ENCODE measurements at regions not wholly inside any gene's neighbourhood (a gene's known extent, or its start where the extent isn't known, plus 50 kb on each side); places are given as distances from the start of the nearest gene placed in this dataset.

DNA sequence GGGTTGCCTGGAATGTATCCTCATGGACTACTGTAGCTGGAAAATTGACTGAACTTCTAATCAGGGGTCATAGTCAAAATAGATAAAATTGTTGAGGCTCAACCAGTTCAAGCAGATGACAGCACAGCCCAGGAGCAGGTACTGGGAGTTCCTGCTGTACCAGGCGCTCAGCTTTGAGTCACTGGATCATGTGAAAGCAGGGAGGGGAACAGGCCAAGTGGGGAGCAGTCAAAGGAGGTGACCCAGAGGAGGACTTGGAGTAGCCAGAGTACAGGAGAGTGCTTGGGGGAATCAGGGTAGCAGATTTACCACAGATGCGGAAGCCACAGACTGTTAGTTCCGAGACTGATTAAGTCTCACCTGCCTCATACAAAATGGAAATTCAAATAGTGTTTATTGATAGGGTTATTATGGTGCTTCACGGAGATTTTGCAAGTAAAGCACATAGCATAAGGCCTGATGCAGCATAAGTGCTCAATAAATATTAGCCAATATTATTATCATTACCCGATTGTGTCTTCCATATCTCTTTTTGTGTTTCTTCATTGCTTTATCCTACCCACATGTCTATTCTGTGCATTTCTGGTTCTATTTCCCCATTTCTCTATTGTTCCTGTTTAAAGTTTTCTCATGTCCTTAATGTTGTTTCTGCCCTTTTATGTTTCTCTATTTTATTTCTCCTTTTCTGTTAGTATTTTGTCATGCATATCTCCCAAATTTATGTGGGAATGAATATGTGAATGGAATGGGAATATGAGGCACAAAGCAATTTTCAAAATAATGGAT lies 369.2 kb upstream of the MCTP2 start:
- no peak for DNase-seq

DNA sequence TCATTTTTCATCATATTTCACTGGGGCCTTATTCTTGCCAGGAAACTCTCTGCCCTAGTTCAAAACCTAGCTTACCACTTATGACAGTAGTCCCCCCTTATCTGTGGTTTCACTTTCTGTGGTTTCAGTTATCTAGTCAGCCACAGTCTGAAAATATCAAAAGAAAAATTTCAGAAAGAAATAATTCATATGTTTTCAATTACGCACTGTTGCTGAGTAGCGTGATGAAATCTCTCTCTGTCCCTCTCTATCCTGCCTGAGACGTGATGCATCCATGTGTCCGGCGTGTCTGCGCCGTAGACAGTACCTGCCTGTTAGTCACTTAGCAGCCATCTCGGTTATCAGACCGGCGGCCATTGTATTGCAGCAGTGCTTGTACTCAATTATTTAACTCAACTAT lies 369.9 kb upstream of the MCTP2 start:
- DNase-seq, result peak; percentile 88

DNA sequence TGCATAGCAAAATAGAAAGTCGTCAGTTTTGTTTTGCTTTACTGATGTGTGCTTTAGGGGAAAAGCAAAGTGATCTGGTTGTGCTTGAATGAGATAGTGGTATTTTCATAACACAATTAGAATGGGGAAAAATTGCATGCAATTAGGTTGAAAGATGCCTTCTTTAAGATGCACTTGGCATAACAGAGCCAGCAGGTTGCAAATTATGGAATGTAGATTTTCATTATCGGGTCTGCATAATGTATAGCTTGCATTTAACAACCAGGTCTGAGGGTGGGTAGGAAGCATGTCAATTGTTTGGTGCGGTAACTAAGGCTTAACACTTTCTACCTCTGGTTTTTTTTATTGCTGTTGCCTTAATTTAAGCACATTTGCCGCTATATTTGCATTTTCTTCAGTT lies 370.7 kb upstream of the MCTP2 start:
- no peak for DNase-seq

- DNase-seq, result no peak
Measured at GRCh38 chr15:93859176-93859575, 372.2 kb upstream of the MCTP2 start.

DNA sequence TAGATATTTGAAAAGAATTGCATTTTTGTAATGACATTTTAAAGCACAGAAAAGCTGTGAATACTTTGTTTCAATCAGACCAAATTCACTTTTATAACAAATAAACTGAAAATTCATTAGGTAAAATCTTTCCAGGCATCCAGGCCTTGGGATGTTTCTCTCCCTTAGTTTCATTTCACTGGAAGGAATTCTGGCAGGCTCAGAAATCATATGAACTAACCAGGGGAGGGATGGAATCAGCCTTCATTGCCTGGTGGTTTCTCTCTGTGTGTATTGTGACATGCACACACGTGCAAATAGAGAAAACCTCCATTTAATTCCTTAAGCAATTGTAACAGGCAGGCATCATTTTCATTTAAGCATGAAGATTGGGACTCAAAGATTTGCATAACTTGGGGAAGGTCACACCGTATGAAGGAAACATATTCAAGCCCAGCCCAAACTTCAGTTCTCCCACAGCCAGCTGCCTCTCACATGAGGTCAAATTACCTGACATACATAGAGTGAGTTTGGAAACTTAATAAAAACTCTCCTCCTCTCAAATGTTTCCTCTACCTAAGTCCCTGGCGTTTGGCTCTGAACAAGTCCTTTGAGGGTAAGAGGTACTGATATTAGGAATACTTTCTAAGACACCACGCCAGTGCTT lies 376.1 kb upstream of the MCTP2 start:
- DNase-seq, result no peak

DNA sequence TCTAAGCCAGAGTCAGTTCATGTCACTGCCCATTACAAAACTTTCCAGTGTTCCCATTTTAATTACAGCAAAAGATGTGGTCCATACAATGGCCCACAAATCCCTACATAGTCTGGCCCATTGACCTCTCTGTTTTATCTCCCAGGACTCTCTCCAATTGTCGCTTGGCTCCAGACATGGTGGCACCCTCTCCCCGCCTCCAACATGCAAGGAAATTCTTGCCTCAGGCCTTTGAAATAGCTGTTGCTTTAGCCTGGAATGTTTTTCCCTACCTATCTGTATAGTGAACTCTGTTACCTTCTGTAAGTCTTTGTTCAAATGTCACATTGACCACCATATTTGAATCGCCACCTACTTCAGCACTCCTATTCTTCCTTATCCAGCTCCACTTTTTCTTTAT lies 377.3 kb upstream of the MCTP2 start:
- no peak for DNase-seq

DNA sequence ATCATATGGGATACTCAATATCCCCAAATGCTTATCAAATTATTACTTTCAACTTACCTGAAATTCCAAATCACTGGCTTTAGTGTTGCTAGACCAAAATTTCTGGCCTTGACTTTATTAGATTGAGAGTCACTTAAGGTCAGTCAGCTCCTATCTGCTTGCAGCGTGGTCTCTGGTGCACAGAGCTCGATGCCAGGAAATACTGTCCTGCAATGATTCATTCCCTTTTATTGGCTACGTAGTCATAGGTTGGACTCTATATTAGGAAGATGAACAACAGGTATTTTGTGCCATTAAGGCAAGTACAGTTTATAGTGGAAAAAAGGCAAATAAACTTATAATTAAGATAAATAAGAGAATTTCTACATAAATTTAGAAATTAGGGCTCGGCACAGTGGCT lies 378.6 kb upstream of the MCTP2 start:
- no peak for DNase-seq

- DNase-seq, result no peak
Measured at GRCh38 chr15:93848490-93848889, 382.9 kb upstream of the MCTP2 start.

DNA sequence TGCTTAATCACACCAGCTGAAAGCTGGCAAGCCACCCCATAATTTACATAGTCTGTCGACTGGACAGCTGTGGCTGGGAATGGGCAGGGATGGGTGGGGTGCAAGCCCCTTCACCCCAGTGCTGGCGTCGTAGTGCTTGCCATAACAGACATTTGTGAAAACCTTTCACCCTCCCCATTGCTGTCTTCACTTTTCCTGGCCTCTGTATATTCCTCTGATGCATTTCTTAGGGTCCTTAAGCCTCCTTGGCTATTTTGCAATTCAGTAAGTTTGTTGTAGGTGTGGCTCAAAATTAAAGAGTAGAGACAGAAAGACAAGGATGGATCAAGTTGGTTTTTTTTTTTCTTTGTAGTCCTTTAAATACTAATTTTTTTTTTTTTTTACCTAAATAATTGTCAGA lies 383.3 kb upstream of the MCTP2 start:
- DNase-seq, result no peak

DNA sequence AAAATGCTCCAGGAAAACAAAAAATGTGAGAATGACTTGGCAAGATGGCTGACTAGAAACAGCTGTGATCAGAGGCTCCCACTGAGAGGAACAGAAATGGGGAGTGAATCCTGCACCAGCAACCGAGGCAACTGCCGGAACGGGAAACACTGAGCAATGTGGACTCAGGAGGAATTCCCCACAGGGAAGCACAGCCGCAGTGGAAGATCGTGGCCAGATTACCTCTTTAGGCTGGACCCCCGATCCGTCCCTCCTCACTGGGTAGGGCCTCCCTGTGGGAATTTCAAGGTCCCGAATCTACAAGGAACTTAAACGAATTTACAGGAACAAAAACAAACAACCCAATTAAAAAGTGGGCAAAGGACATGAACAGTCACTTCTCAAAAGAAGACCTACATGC lies 385.2 kb upstream of the MCTP2 start:
- no peak for DNase-seq

DNA sequence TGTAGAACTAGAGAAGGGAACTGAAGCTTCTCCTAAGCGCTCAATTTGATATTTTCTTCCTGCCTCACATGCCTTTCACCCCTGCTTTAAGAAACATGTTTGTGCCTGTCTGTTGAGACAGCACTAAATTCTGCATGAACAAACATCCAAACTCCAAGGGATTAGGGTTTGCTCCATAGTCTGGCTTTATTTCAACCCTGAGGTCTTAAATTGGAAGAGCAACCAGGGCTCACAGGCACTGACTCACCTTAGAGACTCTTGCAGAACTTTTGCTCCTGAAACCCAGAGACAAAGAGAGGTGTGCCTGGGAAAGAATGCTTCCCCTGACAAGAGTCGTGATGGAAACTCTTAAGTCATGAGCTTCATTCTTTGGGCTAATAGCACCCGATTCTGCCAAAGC lies 393.9 kb upstream of the MCTP2 start:
- peak; percentile 24 for DNase-seq

DNA sequence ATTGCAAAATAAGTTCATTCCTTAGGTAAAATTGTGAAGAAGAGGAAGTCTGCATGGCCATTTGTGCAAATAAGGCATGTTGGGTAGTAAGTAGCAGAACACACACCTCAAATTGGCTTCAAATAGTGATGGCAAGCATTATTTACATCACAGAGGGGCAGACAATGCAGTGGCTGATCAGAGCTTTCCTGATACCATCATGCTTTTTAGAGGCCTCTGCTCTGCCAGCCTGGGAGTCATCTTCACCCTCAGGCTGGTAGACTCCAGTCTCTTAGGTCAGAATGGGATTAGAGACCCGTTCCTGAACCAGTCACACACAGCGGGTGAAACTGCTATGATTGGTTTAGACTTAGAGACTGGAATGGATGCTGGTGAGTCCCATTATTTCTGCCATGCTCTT lies 396.0 kb upstream of the MCTP2 start:
- no peak for DNase-seq

DNA sequence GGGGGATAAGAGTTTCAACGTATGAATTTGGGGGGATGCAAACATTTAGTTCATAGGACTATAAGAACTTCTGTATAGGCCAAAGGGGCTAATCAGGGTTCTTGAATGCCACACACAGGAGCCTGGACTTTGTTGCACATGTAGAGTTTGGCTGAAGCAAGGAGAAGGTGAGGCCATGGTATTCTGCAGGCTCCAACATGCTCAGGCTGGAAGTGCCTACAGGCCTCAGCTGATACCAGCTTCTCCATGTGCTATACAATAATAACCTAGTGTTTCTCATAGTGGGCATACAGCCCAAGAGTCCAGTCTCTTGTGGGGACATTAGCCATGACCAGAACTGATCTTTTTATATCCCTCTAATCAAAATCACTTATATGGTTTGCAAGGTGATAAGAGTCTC lies 399.7 kb upstream of the MCTP2 start:
- DNase-seq, result no peak

DNA sequence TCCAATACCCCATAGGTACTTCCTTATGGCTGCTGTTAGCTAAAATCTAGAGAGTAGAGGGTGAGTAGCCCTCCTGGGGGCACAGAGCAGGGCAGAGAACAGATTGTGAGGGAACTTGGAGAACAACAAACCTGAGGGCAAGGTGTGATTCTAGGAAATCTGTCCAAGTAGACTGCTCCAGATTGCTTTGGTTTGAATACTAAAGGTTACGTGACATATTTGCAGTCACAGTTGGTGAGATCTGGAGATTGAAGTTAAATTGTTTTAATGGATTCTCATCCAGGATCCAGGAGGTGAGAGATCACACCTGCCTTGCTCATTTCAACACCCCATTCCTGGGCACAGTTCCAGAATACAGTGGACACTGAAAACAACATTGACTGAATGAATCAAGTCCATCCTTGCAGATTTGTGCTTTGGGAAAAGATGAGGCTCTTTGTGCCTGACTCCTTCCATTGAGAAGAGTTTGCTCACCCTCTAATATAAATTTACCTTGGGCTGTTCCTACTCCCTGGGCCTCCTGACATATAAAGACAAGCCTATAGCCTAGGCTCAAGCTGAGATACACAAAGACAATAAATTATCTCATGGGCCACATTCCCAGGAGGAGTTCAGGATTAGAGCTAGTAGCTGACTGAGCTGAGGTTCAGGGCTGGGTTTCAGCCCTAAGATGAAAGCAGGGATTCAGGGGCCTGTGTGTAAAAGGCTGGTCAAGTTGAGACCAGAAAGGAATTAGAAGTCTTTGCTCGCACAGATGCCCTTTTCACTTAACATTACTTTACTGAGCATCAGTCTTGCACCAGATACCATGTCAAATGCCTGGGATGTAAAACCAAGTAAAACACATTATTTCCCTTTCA lies 400.9 kb upstream of the MCTP2 start:
- no peak for DNase-seq

DNA sequence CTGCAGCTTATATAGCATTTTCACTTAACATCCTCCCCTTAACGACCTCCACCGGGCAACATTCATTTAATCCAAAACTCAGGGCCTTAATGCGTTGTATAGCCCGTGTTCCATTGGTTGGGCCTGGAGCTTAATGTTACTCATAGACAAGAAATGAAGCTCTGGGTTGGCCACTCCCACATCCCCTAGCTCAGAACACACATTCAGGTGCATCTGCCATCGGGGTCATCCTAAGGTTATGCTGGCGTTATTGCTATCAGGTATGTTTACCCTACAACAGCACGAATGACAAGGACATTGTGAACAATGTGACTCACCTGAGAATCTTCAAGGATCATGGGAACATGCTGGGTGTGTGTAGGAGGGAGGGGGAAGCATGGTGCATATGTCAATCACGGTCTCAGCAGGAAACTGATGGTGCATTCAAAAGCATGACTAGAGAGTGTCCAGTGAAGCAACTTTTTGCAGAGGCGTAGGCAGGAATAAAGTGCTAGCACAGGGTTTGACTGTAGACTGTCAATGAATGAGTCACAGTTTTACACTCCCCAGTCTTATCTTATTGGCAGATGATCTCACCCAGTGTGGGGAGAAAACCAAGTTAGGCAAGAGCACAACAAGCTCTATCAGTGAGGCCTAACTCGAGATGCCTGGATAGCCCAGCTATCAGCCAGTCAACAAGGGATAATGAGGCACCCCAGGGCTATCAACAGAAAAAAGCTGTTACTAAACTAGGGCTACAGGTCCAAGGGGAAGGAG lies 402.1 kb upstream of the MCTP2 start:
- DNase-seq, result peak; percentile 91

DNA sequence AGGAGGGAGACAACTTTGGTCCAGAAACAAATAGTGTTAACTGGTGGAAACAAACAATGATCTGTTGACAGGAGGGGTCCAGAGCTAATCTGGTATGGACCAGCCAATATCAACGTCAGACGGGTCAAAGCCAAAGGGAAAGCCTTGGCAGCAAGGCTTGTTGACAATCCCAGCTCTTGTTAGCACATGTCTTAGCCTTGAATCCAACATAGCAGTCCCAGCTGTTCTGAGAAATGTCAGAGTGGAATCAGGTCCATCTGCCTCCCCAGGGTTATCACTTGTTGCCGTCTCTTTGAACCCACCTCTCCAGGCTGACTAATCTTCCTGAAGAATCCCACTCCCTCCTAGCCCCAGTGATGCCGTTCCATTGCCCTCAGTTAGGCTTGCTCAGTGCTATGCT lies 404.6 kb upstream of the MCTP2 start:
- DNase-seq, result no peak

GRCh38 chr15:93826293-93826692 lies 405.1 kb upstream of the MCTP2 start:
- peak; percentile 41 for DNase-seq

DNA sequence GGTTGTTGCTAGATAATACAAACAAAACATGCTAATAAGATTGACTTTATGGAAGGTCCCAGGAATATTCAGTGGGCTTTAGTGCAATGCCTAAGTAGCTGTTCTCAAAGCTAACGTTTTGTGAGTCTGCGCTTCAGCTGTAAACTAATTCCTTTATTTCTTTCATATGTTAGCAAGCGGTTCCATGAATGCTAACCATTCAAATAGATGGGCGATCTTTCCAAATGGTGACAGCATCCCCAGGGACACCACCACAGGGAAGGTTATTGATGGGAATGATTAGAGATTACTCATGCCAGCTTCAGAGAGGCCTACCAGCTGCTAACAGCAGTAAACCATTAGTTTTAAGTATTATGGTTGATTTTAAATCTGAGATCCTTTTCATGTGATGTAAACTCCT lies 405.7 kb upstream of the MCTP2 start:
- peak; percentile 73 for DNase-seq

DNA sequence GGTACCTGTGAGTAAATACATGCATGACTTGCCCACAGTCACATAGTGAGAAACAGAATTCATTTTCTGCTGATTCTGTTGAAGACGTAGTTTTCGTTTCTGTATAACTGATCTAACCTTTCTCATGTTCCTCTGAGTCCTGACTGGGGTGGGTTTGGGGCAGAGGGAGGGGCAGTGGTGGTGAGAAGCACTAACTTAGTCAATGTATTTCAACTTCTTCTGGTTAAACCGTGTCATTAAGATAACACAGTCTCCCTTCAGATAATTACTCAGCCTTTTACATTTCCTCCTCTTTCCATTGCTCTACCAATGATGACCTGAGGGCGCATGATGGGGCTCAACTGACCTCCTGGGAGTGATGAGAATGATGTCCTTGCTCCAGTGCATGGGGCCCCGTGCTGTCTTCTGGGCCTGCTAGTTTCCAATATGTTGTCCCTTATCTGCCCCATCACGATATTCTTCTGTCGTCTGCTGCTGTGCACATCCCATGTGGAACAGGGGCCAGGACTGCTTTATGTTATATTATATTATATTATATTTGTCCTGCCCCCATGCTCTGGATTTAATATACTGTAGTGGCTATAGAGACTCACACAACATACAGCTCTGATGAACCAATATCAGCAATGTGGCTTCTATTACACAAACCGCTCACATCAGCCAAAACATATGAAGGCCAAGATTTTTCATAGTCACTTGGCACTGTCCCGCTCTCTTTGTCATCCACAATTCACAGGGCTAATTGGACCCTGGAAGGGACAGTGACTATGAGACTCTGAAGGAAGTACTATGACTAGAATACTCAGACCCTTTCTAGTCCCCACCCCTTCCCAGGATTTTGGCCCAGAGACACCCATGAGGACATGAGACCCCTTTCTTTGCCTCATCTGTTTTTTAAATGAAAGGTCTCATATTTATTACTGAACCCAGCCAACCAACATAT lies 407.1 kb upstream of the MCTP2 start:
- peak; percentile 32 for DNase-seq

DNA sequence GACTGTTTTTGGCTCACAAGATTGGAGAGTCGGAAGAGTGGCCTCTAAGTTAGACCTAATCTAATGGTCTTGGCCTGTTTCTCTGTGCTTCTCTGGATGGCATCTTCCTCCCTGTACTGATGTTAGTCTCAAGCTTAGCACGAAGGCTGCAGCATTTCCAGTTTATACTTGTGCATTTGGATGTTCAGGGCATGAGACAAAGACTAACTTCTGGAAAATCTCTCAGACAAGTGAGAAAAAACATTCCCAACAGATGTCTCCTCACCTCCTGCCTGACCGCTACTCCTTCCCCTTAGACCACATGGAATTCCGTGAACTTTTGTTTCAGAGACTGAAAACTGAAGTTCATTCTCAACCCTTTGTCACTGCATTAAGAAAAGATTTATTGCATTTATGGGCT lies 410.8 kb upstream of the MCTP2 start:
- DNase-seq, result peak; percentile 69

GRCh38 chr15:93819826-93820225 lies 411.5 kb upstream of the MCTP2 start:
- peak; percentile 51 for DNase-seq

GRCh38 chr15:93816815-93817214 lies 414.5 kb upstream of the MCTP2 start:
- DNase-seq, result no peak

All from fibroblast of upper back skin (primary cell).